ENCODE measurements at regions not wholly inside any gene's neighbourhood (a gene's known extent, or its start where the extent isn't known, plus 50 kb on each side); places are given as distances from the start of the nearest gene placed in this dataset.

- H3K4me3 ChIP-seq (ENCODE audit: low read depth, low read length): no peak overlapping the region
- in situ Hi-C loops (cut with HindIII; ENCODE audit: low sequenced_read_pairs): no loop called here
- TF ChIP-seq, protein P1, sequence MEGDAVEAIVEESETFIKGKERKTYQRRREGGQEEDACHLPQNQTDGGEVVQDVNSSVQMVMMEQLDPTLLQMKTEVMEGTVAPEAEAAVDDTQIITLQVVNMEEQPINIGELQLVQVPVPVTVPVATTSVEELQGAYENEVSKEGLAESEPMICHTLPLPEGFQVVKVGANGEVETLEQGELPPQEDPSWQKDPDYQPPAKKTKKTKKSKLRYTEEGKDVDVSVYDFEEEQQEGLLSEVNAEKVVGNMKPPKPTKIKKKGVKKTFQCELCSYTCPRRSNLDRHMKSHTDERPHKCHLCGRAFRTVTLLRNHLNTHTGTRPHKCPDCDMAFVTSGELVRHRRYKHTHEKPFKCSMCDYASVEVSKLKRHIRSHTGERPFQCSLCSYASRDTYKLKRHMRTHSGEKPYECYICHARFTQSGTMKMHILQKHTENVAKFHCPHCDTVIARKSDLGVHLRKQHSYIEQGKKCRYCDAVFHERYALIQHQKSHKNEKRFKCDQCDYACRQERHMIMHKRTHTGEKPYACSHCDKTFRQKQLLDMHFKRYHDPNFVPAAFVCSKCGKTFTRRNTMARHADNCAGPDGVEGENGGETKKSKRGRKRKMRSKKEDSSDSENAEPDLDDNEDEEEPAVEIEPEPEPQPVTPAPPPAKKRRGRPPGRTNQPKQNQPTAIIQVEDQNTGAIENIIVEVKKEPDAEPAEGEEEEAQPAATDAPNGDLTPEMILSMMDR (IDR thresholded peaks at IDR 0.05; ENCODE audit: low read depth, low read length): no peak
These were observed 1867.9 kb upstream of the NUDT12 start for GRCh38 chr5:105430516-105430915.

DNA sequence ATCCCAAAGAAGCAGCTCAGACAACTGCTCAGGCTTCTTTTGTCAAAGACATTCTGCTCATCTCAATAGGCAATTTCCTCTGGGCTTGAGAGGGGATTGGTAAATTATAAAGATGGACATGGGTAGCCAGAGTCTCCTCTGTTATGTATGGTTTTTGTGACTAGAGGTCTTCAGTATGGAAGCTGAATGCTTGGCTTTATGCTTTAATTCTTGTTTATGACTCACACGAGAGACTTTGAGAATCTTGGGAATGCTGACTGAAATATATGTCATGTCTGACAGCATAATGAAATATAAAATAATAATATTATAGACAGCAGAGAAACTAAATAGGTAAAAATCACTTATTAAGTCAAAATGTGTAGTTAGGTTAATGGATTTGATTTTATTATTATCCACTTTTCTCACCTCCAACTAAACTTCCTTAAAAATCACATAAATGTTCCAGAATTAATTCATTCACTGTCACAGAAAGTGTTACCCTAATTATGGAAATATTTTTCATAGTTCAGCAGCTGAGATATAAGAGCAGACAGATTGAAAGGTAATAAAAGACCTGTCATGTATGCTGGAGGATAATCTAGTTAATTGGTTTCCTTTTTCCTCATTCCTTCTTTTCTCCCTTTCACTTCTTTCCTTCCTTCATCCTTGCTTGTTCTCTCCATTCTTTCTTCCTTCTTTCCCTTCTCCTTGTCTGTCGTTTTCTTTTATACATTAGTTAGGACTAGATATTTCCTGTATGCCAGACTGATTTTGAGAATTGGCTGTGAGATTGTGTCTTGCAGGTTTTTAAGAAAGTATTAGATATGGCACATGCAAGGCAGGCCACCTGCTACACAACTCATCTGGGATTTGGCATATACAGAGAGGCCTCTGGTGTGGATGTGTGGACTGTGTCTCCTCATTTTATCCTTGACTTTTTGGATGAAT, 1866.1 kb upstream of the NUDT12 start:
- H3K4me3 ChIP-seq (ENCODE audit: low read depth, low read length): no peak overlapping the region
- TF ChIP-seq, protein P1 (IDR thresholded peaks at IDR 0.05; ENCODE audit: low read depth, low read length): no peak
- DNase-seq (ENCODE audit: low read depth, low spot score): no peak
- in situ Hi-C loops (cut with HindIII; ENCODE audit: low sequenced_read_pairs): no loop called here

More at GRCh38 chr5:105430516-105430915, 1867.9 kb upstream of the NUDT12 start:
- DNase-seq (ENCODE audit: low read depth, low spot score): no peak

DNA sequence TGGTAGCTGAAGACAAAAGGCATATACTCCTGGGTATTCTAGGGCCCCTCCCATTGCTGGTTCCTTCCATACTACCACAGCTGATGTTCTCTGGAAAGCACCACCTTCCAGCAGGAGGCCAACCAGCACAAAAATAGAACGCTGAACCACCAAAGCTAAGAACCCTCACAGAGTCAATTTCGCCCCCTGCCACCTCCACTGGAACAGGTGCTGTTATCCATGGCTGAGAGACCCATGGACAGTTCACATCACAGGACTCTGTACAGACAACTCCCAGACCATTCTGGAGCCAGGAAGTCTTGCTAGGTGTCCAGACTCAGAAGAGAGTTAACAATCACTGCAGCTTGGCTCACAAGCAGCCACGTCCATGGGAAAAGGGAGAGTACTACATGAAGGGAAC, 1851.5 kb upstream of the NUDT12 start:
- TF ChIP-seq, protein P1 (IDR thresholded peaks at IDR 0.05; ENCODE audit: low read depth, low read length): no peak
- H3K4me3 ChIP-seq (ENCODE audit: low read depth, low read length): no peak overlapping the region
- in situ Hi-C loops (cut with HindIII; ENCODE audit: low sequenced_read_pairs): no loop called here
- no peak for DNase-seq (ENCODE audit: low read depth, low spot score)

- H3K4me3 ChIP-seq (ENCODE audit: low read depth, low read length): no peak overlapping the region
- TF ChIP-seq, protein P1 (IDR thresholded peaks at IDR 0.05; ENCODE audit: low read depth, low read length): no peak
- in situ Hi-C loops (cut with HindIII; ENCODE audit: low sequenced_read_pairs): no loop called here
- DNase-seq (ENCODE audit: low read depth, low spot score): no peak
These were observed 1850.9 kb upstream of the NUDT12 start for GRCh38 chr5:105413406-105413990.

DNA sequence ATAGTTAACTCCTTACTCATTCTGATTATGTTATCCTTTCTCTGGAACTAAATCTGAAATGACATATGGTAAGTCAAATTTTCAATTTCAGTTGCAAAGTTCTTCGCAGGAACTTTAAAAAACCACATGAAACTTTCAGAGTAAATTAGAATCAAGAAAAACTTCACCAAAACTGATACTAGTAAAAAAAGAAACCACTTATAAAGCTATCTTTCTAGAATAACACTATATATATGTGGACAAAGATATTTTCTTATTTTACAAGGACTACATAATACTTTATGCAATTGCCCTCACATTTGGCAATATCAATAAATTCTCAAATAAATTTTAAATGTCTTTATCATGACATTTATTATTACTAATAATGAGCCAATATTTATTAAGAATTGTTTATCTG, 1847.1 kb upstream of the NUDT12 start:
- in situ Hi-C loops (cut with HindIII; ENCODE audit: low sequenced_read_pairs): no loop called here
- TF ChIP-seq, protein P1 (IDR thresholded peaks at IDR 0.05; ENCODE audit: low read depth, low read length): no peak
- no peak for DNase-seq (ENCODE audit: low read depth, low spot score)
- H3K4me3 ChIP-seq (ENCODE audit: low read depth, low read length): no peak overlapping the region

GRCh38 chr5:105407200-105407599, 1844.6 kb upstream of the NUDT12 start:
- in situ Hi-C loops (cut with HindIII; ENCODE audit: low sequenced_read_pairs): no loop called here
- no peak overlapping the region for H3K4me3 ChIP-seq (ENCODE audit: low read depth, low read length)
- DNase-seq (ENCODE audit: low read depth, low spot score): no peak
- TF ChIP-seq, protein P1 (IDR thresholded peaks at IDR 0.05; ENCODE audit: low read depth, low read length): no peak
